ENCODE measurements at regions not wholly inside any gene's neighbourhood (a gene's known extent, or its start where the extent isn't known, plus 50 kb on each side); places are given as distances from the start of the nearest gene placed in this dataset.
"Not testable (repeated sequence)": the region's sequence is repeated elsewhere in the genome, so short reads cannot be mapped to it uniquely, and the experiment has no call there.

DNA sequence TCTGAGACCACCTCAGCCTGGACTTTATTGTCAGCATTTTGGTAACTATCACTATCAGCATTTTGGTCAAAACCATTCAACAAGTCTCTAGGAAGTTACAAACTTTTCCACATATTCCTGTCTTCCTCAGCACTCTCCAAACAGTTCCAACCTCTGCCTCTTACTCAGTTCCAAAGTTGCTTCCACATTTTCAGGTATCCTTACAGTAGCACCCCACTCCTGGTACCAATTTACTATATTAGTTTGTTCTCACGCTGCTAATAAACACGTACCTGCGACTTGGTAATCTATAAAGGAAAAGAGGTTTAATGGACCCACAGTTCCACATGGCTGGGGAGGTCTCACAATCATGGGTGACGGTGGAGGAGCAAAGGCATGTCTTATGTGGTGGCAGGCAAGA, 551.3 kb downstream of the DMRTA1 start:
- DNase-seq, result no peak

DNA sequence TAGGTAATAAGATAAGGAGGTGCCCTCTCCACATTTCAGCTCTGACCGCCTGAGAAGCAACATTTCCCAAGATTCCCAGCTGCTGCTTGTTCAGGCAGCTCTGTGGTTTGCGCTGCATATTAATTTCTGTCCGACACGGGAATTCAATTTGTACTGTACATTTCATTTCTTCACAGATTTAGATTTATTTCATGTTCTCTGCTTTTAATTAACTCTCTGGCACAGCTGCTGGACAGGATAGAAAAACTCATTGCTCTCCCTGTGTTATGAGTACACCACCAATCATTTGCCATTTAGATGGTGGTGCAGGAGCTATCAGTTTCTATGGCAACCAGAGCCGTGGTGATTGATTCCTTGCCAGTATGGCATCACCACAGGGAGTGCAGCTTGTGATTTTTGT, 558.5 kb downstream of the DMRTA1 start:
- no peak for DNase-seq

DNA sequence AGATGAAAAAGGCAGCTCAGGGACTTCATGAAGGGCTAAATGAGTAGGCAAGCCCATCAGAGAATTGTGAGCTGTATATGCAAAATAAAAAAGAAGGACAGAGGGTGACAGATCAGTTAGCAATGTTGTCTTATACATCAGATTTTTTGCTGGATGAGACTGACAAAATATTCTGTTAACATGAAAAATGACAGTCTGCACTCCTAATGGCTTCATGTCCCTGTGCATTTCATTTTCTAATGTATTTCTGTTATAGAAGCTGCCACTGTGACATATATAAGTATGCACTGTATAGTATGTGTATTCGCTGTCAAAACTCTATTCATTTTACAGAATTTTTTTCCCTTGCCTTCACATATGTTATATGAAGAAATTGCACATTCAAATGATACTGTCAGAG, 559.5 kb downstream of the DMRTA1 start:
- no peak for DNase-seq

DNA sequence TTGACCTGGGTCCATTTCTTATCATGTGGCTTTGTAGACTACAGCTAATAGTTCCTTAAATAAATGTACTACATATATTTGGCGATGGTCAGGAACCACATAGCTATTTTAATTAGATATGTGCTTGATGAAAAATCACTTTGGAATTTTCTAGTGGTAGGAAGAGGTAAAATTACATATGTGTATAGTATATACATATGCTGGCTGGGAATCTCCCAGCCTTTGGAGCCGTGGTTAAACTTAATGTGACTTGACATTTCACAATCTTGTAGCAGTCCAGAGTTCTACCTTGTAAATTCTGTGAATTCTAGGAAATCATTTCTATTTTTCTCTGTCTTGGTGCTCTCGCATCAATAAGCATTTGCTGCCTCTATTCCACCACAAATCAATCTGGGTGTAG, 565.0 kb downstream of the DMRTA1 start:
- no peak for DNase-seq

DNA sequence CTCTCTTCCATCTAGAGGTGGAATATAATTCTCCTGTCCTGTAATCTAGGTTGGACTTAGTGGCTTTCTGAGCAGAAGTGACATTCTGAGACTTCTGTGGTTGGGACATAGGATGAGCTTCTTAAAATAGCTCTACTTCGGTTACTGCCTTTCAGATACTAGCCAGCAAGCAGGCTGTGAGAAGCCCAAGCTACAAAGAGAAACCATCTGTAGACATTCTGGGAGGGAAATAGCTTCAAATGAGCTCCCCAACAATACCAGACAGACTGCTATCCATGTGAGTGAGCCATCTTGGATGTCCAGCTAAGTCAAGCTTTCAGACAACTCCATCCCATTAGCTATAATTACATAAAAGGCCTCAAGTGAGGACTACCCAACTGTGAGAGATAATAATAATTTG, 568.9 kb downstream of the DMRTA1 start:
- no peak for DNase-seq

DNA sequence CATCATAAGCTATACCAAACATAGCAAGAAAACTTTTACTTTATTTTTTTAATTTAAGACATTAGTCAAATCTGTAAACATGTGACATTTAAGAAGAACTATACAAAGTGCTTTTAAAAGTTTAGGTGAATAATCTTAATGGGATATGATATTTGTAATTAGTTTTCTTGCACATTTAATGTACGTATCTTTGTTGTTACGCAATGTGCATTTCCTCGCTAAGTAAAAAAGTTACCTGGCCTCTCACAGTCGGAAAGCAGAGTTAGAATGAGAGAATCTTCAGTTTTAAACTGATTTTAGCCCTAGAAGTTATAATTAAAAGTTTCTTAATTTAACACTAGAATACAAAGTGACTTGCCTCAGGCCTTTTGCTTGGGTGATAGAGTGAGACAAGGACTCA, 589.8 kb downstream of the DMRTA1 start:
- no peak for DNase-seq

DNA sequence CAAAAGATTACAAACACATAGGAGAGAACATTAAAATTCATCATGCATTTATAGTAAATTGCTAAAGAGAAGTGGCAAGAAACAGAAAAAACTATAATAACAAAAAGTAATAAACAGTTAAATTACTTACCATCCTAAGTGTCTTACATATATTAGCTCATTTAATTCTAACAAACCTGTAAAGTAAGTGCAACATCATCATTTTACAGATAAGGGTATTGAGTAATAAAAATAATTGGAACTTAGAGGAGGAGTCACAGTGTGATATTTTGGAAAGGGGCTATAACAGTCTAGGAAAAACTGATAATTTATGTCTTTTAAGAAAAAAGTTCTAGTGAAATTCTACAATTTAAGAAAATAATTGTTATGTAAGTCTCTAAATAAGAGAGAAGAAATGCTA, 592.8 kb downstream of the DMRTA1 start:
- DNase-seq, result no peak

DNA sequence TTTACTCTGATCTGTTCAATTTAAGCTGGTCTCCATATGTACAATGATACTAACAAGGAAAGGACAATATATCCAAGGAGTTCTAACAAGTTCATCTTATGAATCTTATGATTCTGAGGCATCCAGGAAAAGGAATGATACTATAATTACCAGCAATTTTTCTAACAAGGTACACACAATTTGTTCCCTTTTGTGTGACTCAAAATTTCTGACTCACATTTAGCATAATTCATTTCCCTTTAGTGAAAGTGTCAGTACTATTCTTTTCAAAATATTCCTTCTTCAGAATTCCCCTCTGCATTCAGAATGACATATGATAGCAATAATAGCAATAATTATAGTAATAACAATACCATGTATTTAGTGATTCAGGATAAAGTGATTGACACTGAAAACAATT, 594.8 kb downstream of the DMRTA1 start:
- no peak for DNase-seq

DNA sequence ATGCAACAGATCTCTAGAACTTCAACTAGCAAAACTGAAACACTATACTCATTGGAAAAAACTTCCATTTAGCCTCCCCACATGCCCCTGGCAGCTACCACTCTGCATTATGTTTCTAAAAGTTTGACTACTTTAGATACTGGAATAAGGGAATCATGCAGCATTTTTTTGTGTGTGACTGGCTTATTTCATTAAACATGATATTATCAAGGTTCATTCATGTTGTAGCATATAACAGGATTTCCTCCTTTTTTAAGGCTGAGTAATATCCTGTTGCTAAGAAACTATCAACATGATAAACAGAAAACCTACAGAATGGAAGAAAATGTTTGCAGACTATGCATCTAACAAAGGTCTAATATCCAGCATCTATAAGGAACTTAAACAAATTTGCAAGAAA, 597.9 kb downstream of the DMRTA1 start:
- no peak for DNase-seq

DNA sequence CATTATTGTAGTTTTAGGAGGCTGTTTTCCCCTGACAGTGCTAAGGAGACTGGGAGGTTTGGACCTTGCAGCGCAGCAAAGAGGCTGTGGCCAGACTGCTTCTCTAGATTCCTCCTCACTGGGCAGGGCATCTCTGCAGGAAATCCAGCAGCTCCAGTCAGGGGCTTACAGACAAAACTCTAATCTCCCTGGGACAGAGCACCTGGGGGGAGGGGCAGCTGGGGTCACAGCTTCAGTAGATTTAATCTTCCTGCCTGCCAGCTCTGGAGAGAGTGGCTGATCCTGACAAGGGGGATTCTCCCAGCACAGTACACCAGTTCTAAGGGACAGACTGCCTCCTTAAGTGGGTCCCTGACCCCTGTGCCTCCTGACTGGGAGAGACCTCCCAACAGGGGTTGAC, 599.4 kb downstream of the DMRTA1 start:
- not testable (repeated sequence) for DNase-seq

DNA sequence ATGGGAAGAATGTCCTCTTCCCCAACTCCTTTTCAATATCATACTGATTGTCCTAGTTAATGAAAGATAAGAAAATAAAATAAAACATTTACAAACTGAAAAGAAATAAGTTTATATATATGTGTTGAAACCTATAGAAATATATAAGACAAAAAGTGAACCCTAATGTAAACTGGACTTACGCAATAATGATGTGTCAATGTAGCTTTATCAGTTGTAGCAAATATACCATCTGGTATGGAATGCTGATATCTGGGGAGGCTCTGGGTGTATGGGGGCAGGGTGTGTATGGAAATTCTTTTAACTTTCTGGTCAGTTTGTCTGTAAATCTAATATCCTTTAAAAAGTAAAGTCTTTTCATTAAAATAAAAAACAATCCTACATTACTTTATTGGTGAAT, 603.9 kb downstream of the DMRTA1 start:
- no peak for DNase-seq

DNA sequence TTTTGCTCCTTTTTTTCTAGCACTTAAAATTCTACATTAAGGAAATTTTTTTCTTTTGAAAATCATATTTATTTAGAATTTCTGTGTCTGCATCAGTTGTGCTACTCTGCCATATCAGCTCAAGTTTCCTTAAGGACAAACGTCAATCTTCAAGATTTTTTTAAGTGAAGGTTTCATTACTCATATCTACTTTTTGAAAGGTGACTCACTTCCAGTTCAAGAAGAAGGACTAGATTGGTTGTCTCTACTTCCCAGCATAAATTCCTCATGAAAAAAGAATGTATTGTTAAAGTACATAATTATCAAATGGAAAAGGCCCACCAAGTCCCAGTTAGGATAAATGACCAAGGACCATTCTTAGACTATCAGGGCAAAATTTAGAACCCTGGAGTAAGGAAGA, 626.5 kb downstream of the DMRTA1 start:
- no peak for DNase-seq

DNA sequence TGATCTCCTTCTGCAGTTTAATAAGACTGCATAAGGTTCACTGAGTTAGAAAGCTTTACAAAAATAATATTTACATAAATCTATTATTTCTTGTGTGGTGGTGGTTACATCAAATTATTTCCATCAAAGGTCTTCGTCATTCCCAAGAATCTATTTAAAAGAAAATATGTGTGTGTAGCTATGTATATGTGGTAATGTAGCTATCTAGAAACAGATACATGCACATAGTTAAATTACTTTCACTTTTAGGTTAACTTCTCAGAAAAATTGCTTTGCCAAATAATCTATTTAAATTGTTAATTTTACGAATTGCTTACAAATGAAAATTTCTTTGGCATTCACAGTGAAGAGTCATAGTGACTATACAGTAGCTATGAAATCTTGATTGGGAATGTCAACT, 633.2 kb downstream of the DMRTA1 start:
- DNase-seq, result no peak

DNA sequence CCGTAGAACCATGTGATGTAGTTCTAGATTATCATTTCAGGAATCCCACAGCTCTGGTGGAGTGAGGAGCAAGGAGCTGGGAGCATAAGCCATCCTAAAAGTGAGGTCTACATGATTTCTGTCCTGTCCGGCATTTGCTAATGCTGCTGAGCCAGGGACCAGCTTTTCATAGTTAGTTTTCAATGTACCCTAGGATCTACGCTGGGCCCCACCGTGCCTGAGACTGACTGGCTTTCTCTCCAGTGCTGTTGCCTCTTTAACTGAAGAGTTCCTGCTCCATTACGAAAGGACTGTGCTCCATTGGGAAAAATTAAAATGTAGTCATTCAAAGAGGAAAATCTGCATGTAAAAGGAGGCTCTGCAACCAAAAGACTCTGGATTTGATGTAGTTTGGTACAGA, 634.8 kb downstream of the DMRTA1 start:
- DNase-seq, result no peak

DNA sequence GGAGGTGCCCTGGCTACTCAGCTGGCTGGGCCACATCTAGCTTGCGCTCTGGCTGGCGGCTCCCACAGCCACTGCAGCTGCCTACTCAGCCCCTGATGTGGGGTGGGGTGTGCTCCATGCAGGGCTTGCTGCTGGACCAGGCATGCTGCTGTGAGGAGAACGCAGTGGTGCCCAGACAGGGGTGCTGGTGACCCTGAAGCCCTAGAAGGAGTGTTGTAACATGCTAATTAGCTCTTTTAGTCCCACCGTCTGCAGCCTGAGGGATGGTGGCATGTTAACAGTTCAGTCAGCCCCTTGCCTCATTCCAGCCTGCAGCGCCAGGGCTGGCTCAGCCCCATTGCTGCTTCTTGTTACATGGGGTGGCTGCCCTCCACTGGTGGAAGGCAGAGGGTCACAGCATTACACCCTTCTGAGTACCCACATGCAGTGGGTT, 642.3 kb downstream of the DMRTA1 start:
- no peak for DNase-seq

DNA sequence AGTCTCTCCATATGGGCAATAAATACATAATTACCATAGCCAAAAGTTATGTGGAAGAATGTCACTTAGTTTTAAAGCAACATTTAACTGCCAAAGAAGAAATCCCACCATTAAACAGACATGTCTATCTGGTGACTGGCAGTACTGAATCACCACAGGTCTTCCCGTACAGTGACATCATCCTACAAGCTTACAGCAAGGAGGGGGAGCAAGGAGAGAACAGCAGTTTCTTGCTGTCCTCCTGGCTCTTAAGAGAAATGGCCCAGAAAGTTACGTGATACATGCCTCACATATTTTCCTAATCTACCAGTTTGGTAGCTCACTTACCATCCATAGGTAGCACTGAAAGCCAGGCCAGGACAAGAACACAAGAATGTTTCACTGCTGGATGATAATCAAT, 671.0 kb downstream of the DMRTA1 start:
- no peak for DNase-seq

DNA sequence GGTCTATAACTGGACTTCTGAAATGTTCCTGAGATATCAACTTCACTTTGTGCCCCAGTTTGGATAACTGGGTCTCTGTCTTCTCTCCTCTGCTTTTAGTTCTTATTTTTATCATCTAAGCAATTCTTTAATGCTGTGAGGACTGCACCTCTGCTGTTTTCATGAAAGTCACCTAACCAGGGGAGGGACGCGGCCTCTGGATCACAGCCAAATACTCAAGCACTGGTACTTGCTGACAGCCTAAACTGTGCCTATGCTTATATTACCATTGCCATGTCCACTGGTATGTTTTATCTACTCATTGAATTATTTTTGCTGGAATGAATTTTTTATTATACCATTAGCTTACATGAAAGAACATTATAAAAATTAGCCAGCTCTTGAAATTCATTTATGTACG, 674.0 kb downstream of the DMRTA1 start:
- no peak for DNase-seq

DNA sequence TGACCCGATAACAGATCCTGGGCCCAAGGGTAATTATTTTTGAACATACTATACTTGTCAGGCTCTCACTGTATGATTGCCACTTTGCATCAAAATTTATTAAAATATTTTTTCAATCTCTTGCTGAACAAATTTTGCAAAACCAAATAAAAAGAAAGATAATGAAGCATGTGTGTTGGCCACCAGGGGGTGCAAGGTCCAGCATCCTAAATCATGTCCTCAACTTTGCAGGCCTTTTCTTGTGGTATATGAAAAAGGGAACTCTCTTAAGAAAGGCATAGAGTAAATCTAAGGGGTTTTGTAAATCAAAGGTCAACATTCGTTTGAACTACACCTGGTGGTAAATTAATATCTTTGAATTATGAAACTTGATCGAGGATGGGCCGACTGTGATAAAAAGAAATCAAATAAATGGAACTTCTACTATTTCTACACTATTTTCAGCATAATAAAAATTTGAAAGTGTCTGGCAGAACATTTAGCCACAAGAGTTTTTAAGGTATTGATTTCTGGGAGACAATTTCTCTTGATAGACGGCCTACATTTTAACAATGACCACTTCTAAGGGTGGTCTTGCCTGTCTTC, 676.5 kb downstream of the DMRTA1 start:
- peak; percentile 41 for DNase-seq

DNA sequence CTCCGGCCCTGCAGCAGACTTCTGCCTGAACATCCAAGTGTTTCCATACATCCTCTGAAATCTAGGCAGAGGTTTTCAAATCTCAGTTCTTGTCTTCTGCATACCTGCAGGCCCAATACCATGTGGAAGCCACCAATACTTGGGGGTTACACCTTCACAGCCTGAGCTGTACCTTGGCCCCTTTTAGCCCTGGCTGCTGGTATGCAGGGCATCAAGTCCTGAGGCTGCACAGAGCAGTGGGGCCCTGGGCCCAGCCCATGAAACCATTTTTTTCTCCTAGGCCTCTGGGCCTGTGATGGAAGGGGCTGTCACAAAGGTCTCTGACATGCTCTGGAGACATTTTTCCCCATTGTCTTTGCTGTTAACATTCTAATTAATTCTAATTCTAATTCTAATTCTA, 680.6 kb downstream of the ELAVL2 start:
- no peak for DNase-seq

DNA sequence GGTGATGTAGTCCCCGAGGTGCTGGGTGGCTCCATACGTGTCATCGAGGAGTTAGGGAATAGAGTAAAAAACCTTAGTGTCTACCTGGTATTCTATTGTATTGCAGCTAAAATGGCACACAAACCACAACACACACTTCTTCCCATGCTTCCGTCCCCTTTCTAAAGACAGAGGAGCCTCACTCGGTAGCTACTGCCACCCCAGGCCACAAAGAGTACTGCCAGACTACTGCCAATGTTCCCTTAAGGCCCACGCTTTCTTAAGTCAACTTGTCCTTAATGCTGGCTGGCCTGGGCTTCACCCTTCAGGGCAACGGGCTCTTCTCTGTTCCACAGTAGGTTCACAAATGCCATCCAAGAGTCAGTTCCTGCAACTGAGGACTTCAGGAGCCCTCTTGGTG, 673.0 kb downstream of the ELAVL2 start:
- DNase-seq, result no peak

DNA sequence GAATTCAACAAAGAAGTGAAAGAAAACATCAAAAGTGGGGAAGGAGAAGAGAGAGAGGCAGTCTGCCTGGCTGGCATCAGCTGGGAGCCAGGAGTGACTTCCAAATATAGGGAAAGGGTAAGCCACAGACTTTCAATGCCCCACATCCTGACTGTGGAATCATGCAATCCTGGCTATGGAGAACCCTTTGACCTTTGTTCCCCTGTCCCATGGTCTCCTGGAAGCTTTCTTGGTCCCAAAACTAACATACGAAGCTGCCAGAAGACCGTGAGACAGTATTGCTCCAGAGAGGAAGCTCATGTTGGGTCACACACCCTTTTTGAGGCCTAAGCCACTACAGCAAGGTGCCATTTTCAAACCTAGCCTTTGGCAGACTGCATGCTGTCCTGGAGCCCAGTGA, 665.5 kb downstream of the ELAVL2 start:
- no peak for DNase-seq

DNA sequence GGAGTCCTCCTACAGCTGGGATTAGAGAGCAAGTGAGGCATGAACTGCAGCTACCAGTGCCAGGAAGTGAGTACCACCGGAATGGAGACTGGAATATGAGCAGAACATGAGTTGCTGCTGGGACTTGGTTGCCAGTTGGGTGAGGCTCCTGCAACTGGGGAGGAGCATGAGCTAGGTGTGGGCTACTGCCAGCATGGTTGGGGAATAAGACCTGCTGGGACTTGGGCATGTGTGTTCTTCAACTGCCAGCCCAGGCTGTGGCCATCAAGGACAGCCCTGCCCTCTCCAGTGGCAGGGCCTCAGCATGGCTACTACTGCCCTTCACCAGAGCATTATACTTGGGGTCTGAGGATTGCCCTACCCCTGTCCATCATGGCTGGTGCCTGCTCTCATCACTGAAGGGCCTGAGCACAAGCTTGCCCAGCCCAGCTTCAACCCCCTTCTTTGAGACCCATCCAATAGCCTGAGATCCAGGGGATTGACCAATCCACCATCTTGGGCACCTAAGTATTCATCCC, 665.0 kb downstream of the ELAVL2 start:
- DNase-seq, result no peak

DNA sequence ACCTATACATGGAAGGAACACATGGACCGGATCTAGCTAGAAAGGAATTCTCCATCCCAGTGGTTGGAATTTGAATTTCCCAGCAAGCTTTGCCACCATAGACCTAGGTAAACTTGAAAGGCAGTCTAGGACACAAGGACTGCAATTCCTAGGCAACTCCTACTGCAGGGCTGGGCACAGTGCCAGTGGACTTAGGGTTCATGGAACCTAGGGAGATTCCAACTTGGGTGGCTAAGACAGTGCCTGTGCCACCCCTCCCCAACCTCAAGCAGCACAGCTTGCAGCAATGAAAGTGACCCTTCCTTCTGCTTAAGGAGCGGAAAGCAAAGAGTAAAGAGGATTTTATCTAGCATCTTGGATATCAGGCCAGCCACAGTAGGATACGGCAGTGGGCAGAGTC, 663.3 kb downstream of the ELAVL2 start:
- DNase-seq, result no peak

DNA sequence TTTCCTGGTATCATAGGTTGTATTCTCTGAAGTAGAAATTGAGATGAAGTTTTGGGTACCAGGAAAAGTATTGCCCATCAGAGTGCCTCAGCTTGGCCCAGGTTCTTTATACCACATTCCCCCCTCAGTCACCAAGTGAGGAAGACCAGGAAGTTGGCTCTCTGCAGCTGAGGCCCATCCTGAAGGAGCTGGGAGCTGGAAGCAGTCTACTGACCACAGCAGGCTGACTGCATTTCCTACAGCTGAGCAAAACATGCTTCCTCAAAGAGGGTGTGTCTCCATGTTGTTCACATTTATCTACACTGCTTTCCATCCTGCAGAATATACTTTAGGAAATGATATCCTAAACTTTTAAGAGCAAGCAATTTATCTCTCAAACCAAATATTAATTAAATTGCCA, 654.6 kb downstream of the ELAVL2 start:
- no peak for DNase-seq

DNA sequence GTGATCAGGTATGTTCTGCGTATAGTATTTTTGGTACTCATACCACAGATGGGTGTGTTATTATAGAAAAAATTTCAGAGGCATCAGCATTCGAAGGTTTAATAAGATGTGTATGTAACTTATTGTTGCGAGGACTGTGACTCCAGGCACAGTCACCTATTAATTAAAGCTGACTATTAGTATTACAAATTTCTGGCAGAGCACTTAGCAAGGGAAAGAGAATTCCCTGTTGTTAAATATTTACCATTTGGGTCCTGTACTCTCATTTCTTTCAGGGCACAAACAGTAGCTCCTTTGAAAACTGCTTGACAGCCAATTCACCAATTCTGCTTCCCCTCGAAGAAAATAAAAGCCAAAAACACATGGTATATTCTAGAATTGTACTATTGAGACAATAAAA, 653.8 kb downstream of the ELAVL2 start:
- DNase-seq, result no peak
